ENCODE measurements at regions not wholly inside any gene's neighbourhood (a gene's known extent, or its start where the extent isn't known, plus 50 kb on each side); places are given as distances from the start of the nearest gene placed in this dataset.

DNA sequence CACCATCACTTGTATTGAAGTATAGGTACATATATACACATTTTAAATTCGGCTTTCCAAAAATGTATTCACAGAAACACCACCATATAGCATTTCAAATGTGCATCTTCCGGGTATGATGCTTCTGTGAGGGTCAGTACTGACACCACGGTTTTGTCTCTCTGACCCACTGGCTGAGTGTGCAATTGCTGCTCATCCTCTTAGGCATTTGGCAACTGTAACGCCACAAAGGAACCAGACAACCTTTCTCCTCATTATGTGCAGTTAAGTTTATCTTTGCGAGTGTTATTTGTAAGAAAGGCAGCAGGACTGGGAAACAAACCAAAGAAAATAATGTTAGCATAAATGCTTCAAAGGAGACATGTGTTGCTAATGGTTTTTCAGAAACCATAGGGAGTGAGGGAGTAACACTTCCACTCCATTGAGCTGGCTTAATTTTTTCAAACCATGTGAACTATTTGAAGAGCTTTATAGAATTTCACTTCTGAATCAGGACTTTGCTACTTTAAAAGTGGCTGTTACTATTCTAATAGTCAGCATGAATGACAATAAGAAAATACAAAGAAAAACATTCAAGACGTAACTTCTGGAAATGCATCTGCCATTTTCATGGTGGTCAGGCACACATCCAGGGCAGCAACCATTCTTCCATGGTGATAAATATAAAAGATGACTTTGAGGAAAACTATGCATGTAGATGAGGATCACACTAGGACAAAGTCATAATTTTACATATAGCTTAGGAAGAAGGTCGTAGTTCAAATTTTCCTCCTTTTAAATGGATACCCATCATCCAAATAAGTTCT lies 423.3 kb downstream of the MZT1 start:
- Histone ChIP-seq H3K4me3 (no peak overlapping the region), H3K27me3 (no peaks in the 10 kb centered on the region), H3K4me1 (no peaks in the 10 kb centered on the region), H3K9me3 (no peaks in the 10 kb centered on the region), H3K36me3 (no peaks in the 10 kb centered on the region), H3K27ac (no peak overlapping the region)
- no peak for TF ChIP-seq POLR2A (IDR thresholded peaks at IDR 0.05)
- TF ChIP-seq POLR2AphosphoS5 (IDR thresholded peaks at IDR 0.05), result no peak
- TF ChIP-seq, protein P1, sequence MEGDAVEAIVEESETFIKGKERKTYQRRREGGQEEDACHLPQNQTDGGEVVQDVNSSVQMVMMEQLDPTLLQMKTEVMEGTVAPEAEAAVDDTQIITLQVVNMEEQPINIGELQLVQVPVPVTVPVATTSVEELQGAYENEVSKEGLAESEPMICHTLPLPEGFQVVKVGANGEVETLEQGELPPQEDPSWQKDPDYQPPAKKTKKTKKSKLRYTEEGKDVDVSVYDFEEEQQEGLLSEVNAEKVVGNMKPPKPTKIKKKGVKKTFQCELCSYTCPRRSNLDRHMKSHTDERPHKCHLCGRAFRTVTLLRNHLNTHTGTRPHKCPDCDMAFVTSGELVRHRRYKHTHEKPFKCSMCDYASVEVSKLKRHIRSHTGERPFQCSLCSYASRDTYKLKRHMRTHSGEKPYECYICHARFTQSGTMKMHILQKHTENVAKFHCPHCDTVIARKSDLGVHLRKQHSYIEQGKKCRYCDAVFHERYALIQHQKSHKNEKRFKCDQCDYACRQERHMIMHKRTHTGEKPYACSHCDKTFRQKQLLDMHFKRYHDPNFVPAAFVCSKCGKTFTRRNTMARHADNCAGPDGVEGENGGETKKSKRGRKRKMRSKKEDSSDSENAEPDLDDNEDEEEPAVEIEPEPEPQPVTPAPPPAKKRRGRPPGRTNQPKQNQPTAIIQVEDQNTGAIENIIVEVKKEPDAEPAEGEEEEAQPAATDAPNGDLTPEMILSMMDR (IDR thresholded peaks at IDR 0.05), result no peak
- intact Hi-C loops (cut with DNase I; ENCODE audit: low total_unique reads), result no loop called here
- DNase-seq (ENCODE audit: low spot score in 2 of 2), result no peak

DNA sequence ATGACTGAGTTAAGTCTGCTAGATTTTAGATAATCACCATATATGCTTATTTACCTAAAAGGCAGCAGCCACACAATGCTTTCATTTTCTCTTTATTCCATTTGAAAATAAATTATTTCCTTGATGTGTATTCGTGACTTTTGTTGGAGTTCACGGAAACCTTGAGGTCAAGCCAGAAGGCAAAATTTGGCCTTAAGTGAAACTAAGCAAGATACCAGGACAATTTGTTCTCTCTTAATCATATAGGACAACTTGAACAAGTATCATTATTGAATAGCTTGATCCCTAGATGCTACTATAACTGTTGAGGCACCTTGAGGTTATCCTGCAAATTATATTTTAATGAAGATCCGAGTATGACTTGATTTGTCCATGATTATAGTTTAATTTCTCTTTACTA lies 429.2 kb upstream of the DACH1 start:
- no peaks in the 10 kb centered on the region for H3K27me3 ChIP-seq
- DNase-seq (ENCODE audit: low spot score in 2 of 2), result no peak
- no peak overlapping the region for H3K27ac ChIP-seq
- TF ChIP-seq POLR2A (IDR thresholded peaks at IDR 0.05), result no peak
- TF ChIP-seq POLR2AphosphoS5 (IDR thresholded peaks at IDR 0.05), result no peak
- TF ChIP-seq, protein P1 (IDR thresholded peaks at IDR 0.05), result no peak
- H3K4me3 ChIP-seq, result no peak overlapping the region
- no peaks in the 10 kb centered on the region for H3K36me3 ChIP-seq
- no peaks in the 10 kb centered on the region for H3K9me3 ChIP-seq
- intact Hi-C loops (cut with DNase I; ENCODE audit: low total_unique reads), result no loop called here
- H3K4me1 ChIP-seq, result no peaks in the 10 kb centered on the region

DNA sequence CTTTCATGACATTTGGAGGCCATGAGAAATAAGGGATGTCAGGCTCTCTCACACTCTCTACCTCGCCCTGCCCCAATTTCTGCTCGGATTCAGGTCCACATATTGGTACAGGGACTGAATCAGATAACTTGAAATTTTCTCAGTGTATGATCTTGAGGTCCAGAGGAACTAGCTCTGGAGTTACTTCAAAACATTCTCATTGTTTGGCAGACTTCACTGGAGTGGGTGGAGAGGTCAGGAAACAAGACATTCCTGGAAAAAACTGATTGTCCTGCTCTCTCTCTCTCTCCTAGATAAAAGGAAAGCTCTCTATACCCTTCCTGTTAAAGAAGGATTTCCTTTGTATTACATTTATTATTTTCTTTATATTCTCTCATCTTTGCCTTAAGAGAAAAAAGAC lies 428.1 kb upstream of the DACH1 start:
- H3K4me1 ChIP-seq, result no peaks in the 10 kb centered on the region
- no peaks in the 10 kb centered on the region for H3K36me3 ChIP-seq
- H3K9me3 ChIP-seq, result no peaks in the 10 kb centered on the region
- TF ChIP-seq POLR2AphosphoS5 (IDR thresholded peaks at IDR 0.05) (no peak), POLR2A (IDR thresholded peaks at IDR 0.05) (no peak)
- TF ChIP-seq, protein P1 (IDR thresholded peaks at IDR 0.05), result no peak
- intact Hi-C loops (cut with DNase I; ENCODE audit: low total_unique reads), result no loop called here
- no peak overlapping the region for H3K4me3 ChIP-seq
- no peak overlapping the region for H3K27ac ChIP-seq
- no peaks in the 10 kb centered on the region for H3K27me3 ChIP-seq
- DNase-seq (ENCODE audit: low spot score in 2 of 2), result no peak

DNA sequence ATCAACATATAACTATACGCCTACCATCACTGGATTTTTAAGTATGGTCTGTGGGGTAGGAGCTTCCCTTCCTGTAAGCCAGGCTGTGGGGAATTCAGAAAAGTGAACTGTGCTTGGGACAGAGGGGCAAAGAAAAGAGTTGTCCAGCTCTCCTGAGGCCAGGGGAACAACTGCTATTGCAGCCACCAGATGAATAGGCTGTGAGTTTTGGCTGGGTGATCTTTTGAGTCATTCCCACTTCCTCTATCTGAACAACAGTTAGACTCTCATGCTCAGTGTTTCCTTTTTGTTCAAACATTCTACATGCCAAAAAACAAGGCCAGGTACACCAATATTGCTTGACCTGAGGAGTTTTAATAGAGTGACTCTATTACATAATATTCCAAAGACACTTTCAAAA lies 426.2 kb upstream of the DACH1 start:
- Histone ChIP-seq H3K36me3 (no peaks in the 10 kb centered on the region), H3K27me3 (no peaks in the 10 kb centered on the region)
- intact Hi-C loops (cut with DNase I; ENCODE audit: low total_unique reads), result no loop called here

More for the DNA sequence above, 426.2 kb upstream of the DACH1 start:
- no peak overlapping the region for H3K27ac ChIP-seq
- no peak for DNase-seq (ENCODE audit: low spot score in 2 of 2)
- peaks cover 0 to 4% of the 10 kb centered on the region in 2 donors for H3K9me3 ChIP-seq
- H3K4me1 ChIP-seq, result no peaks in the 10 kb centered on the region
- no peak overlapping the region for H3K4me3 ChIP-seq
- TF ChIP-seq POLR2A (IDR thresholded peaks at IDR 0.05) (no peak), POLR2AphosphoS5 (IDR thresholded peaks at IDR 0.05) (no peak)
- TF ChIP-seq, protein P1 (IDR thresholded peaks at IDR 0.05), result no peak
